K562 (cell line): ENCODE measurements at regions not wholly inside any gene's neighbourhood (a gene's known extent, or its start where the extent isn't known, plus 50 kb on each side); places are given as distances from the start of the nearest gene placed in this dataset.
A peak's percentile ranks its signal among the peaks of the same experiment; 100 is the strongest.

Experiments
- ATAC-seq: fragments of 200-7000 bp; cut with Tn5 transposase; 3 replicates; pipeline ENCODE4 v1.9.1; 2020; ENCODE audit warnings: moderate library complexity
- BruUV-seq: library from RNA; stranded (reverse); fragments of 400-500 nt; replicated peaks from 2 replicates; lab custom pipeline; 2021; lab: Mats Ljungman, UMichigan
- CTCF ChIA-PET: fragments of 300-600 bp; formaldehyde crosslinking; extraction: SDS; loops from one replicate; lab custom pipeline; 2021; ENCODE audit warnings: low intra/inter-chr PET ratio; lab: Yijun Ruan, JAX
- POLR2A ChIA-PET: fragments of 300-600, 350-650 bp; sonication (Branson Sonifier 250); formaldehyde crosslinking; extraction: SDS; loops from one replicate; lab custom pipeline; 2021; ENCODE audit warnings: antibody characterized with exemption, inconsistent platforms; lab: Yijun Ruan, JAX
- DNase-seq, 4 experiments: peaks; one replicate each; pipeline versions ENCODE4 v3.0.0 to v3.0.0-alpha.2; 2011 to 2018; ENCODE audit warnings: low spot score in 3 of 4, mixed read lengths in 3 of 4; ENCODE audit errors: extremely low read depth in 1 of 4
- FAIRE-seq: peaks from 2 replicates; lab custom pipeline; 2011; peaks lifted over from hg19 to GRCh38; lab: Jason Lieb, UNC
- H2AFZ ChIP-seq: 2 replicates; pipeline ENCODE4 v1.6.0; 2011; ENCODE audit warnings: low read depth, low read length, control low read depth, inconsistent platforms
- H3K27ac ChIP-seq: fragments of 200-600 bp; 3 replicates; pipeline ENCODE4 v1.8.0; 2011; ENCODE audit warnings: low read depth, mild to moderate bottlenecking, control low read depth, inconsistent platforms, low read length, moderate library complexity, mixed read lengths; ENCODE audit errors: extremely low read depth
- H3K27me3 ChIP-seq, 2 experiments: fragments of 300-600 bp in 1 of 2; 2 replicates in 1 of 2; 3 replicates in 1 of 2; pipeline versions ENCODE4 v1.6.0 to v1.8.0; 2011; ENCODE audit warnings: inconsistent platforms in 2 of 2, low read length in 2 of 2, mild to moderate bottlenecking in 1 of 2, mixed read lengths in 1 of 2, moderate library complexity in 1 of 2; ENCODE audit not compliant: control insufficient read depth in 2 of 2, insufficient read depth in 2 of 2
- H3K36me3 ChIP-seq: fragments of 300-600 bp; 3 replicates; pipeline ENCODE4 v1.8.0; 2011; ENCODE audit warnings: mild to moderate bottlenecking, low read length, inconsistent platforms; ENCODE audit not compliant: control insufficient read depth, insufficient read depth
- H3K4me1 ChIP-seq, 2 experiments: fragments of 200-600 bp in 1 of 2; replicated peaks in 1 of 2; 2 replicates in 1 of 2; 3 replicates in 1 of 2; pipeline versions ENCODE4 v1.5.1 to v1.8.0; 2011; ENCODE audit warnings: inconsistent platforms in 2 of 2, low read length in 2 of 2, mild to moderate bottlenecking in 1 of 2, mixed read lengths in 1 of 2, moderate library complexity in 1 of 2; ENCODE audit not compliant: control insufficient read depth in 2 of 2, insufficient read depth in 2 of 2
- H3K4me2 ChIP-seq: 2 replicates; pipeline ENCODE4 v1.6.1; 2011; ENCODE audit warnings: low read length, control low read depth, inconsistent platforms, mixed read lengths; ENCODE audit not compliant: insufficient read depth
- H3K4me3 ChIP-seq: fragments of 200-600 bp; sonication (generic), shearing (Covaris generic); 2 replicates; pipeline ENCODE4 v1.5.1; 2016; ENCODE audit warnings: control low read depth, inconsistent platforms
- H3K79me2 ChIP-seq: fragments of 200-600 bp; 3 replicates; pipeline ENCODE4 v1.8.0; 2011; ENCODE audit warnings: low read length, inconsistent platforms; ENCODE audit not compliant: control insufficient read depth, insufficient read depth
- H3K9ac ChIP-seq, 2 experiments: 2 replicates each; pipeline versions ENCODE4 v1.6.0 to v1.6.1; 2011; ENCODE audit warnings: low read depth in 2 of 2, low read length in 2 of 2, control low read depth in 1 of 2, inconsistent platforms in 1 of 2, mild to moderate bottlenecking in 1 of 2, mixed read lengths in 1 of 2; ENCODE audit not compliant: insufficient read depth in 1 of 2
- H3K9me1 ChIP-seq: one replicate; pipeline ENCODE4 v1.6.0; 2011; ENCODE audit warnings: inconsistent platforms, mild to moderate bottlenecking, low read length, moderate library complexity; ENCODE audit not compliant: control insufficient read depth, insufficient read depth
- H3K9me3 ChIP-seq: replicated peaks from 2 replicates; pipeline ENCODE4 v1.5.1; 2011; ENCODE audit warnings: low read depth, low read length, inconsistent platforms; ENCODE audit not compliant: control insufficient read depth, insufficient read depth
- H4K20me1 ChIP-seq: replicated peaks from 2 replicates; pipeline ENCODE4 v1.6.1; 2011; ENCODE audit warnings: low read length, inconsistent platforms, mixed read lengths; ENCODE audit not compliant: control insufficient read depth, insufficient read depth
- ATF7 ChIP-seq: fragments of 450-650 bp; IDR thresholded peaks from 2 replicates; pipeline ENCODE4 v1.7.1; 2014; ENCODE audit warnings: mild to moderate bottlenecking, moderate library complexity
- C11orf30 ChIP-seq: fragments of 450-650 bp; IDR thresholded peaks from 2 replicates; pipeline ENCODE4 v1.6.1; 2016; ENCODE audit warnings: low read depth, mild to moderate bottlenecking
- MAFF ChIP-seq: IDR thresholded peaks from 2 replicates; pipeline ENCODE4 v1.6.1; 2012; ENCODE audit warnings: low read length, improper control_type of control experiment
- MAFG ChIP-seq: fragments of 450-650 bp; conservative IDR thresholded peaks from 2 replicates; pipeline ENCODE4 v1.6.1; 2016; ENCODE audit warnings: missing genetic modification characterization, missing compliant biosample characterization
- MAFK ChIP-seq: IDR thresholded peaks from 2 replicates; pipeline ENCODE4 v1.6.1; 2011; ENCODE audit warnings: low read length, improper control_type of control experiment
- ZNF316 ChIP-seq: fragments of 450-650 bp; IDR thresholded peaks from 2 replicates; pipeline ENCODE4 v1.6.1; 2016
- ZNF76 ChIP-seq: fragments of 250-450 bp; sonication (Bioruptor Pico); IDR thresholded peaks from 2 replicates; pipeline ENCODE4 v1.4.0; 2020; ENCODE audit warnings: mild to moderate bottlenecking, moderate library complexity, borderline replicate concordance
- WGBS: fragments of 100-300 bp; shearing (Covaris generic); methylation state at CpG from one replicate; pipeline ENCODE4 v1.1.6; 2016; ENCODE audit warnings: low coverage, mixed read lengths; ENCODE audit not compliant: insufficient coverage; ENCODE audit errors: missing lambda C conversion rate; 5-methylcytosine and 5-hydroxymethylcytosine counted together
- in situ Hi-C: fragments of 300-500 bp; cut with MboI; formaldehyde crosslinking; loops from 4 replicates; pipeline ENCODE4 v1.15.0; 2018; ENCODE audit warnings: inconsistent platforms, mixed read lengths
- intact Hi-C: fragments of 100-400 bp; cut with micrococcal nuclease; formaldehyde crosslinking; loops from 2 replicates; pipeline ENCODE4 v1.14.2; 2022
- TF ChIP-seq, protein P1 (sequence below): fragments of 250-450 bp; sonication (Bioruptor Pico); IDR thresholded peaks from 2 replicates; pipeline ENCODE4 v1.6.1; 2021; ENCODE audit warnings: mild to moderate bottlenecking
- TF ChIP-seq, protein P2 (sequence below): fragments of 200-400 bp; formaldehyde crosslinking; IDR thresholded peaks from 2 replicates; pipeline ENCODE4 v1.6.1; 2017; ENCODE audit warnings: mild to moderate bottlenecking, low read depth, low read length, moderate library complexity

DNA sequence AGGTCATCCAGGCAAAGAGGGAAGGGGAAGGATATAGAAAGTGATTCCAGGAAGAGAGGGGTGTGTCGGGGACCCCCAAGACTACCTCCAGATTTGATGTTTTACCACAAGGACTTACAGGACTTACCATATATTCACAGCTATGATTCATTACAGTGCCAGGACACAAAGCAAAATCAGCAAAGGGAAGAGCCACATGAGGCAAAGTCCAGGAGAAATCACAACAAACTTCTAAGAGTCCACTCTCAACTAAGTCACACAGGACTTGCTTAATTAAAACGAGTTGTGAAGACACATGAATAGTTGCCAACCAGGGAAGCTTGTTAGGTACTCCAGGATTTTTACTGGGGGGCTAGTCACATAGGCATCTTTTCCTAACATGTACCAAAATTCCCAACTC lies 217.3 kb downstream of the TTLL7 start:
- DNase-seq: no peak
- Histone ChIP-seq H3K9me1 (no peaks in the 10 kb centered on the region), H3K4me1 (no peaks in the 10 kb centered on the region), H3K36me3 (no peaks in the 10 kb centered on the region), H3K4me2 (no peak overlapping the region), H4K20me1 (no peaks in the 10 kb centered on the region), H3K79me2 (no peaks in the 10 kb centered on the region), H2AFZ (no peak overlapping the region), H3K9ac (no peak overlapping the region), H3K4me3 (no peak overlapping the region), H3K9me3 (no peaks in the 10 kb centered on the region), H3K27ac (no peak overlapping the region), H3K27me3 (no peaks in the 10 kb centered on the region)
- intact Hi-C loops (no loop called here), in situ Hi-C loops (no loop called here)
- ChIA-PET CTCF (no interaction called here), POLR2A (no interaction called here)
- no peak for ATAC-seq
- 0% methylated on average over 2 of the region's 2 CpGs for WGBS
- FAIRE-seq: no peak
- no peak for TF ChIP-seq ATF7
- TF ChIP-seq, protein P1, sequence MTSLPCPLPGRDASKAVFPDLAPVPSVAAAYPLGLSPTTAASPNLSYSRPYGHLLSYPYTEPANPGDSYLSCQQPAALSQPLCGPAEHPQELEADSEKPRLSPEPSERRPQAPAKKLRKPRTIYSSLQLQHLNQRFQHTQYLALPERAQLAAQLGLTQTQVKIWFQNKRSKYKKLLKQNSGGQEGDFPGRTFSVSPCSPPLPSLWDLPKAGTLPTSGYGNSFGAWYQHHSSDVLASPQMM (CRISPR knock-in tag): no peak
- no TSS peak for BruUV-seq

DNA sequence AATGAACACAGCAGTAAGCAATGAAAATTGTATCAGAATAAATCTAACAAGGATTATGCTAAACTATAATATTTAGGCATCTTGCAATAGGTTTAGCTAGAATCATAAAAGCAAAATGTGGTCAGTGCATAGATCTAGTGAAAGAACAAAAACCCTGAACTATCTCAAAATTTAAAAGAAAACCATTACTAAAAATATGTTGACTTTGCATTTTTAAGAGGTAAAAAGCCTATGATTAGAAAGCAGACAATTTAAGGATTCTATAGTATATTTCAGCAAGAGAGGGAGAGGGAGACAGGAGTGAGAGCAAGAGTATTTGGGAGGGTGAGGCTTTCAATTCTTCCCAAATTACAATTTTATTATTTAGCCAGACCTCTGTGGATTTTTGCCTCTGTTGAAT lies 219.4 kb downstream of the TTLL7 start:
- peak; percentile 54 for TF ChIP-seq MAFF
- TF ChIP-seq MAFG (tag): peak; percentile 63
- peak; percentile 83 for TF ChIP-seq ZNF316
- TF ChIP-seq MAFK: peak; percentile 43; the same call in 1 of the 2 replicates
- TF ChIP-seq C11orf30: peak; percentile 64
- TF ChIP-seq, protein P2, sequence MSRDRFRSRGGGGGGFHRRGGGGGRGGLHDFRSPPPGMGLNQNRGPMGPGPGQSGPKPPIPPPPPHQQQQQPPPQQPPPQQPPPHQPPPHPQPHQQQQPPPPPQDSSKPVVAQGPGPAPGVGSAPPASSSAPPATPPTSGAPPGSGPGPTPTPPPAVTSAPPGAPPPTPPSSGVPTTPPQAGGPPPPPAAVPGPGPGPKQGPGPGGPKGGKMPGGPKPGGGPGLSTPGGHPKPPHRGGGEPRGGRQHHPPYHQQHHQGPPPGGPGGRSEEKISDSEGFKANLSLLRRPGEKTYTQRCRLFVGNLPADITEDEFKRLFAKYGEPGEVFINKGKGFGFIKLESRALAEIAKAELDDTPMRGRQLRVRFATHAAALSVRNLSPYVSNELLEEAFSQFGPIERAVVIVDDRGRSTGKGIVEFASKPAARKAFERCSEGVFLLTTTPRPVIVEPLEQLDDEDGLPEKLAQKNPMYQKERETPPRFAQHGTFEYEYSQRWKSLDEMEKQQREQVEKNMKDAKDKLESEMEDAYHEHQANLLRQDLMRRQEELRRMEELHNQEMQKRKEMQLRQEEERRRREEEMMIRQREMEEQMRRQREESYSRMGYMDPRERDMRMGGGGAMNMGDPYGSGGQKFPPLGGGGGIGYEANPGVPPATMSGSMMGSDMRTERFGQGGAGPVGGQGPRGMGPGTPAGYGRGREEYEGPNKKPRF: no peak
- no peak for TF ChIP-seq ZNF76 (CRISPR knock-in tag)
- Histone ChIP-seq H3K4me3 (no peak overlapping the region), H3K79me2 (no peaks in the 10 kb centered on the region), H3K4me1 (no peaks in the 10 kb centered on the region), H2AFZ (no peak overlapping the region), H3K9me1 (no peaks in the 10 kb centered on the region), H4K20me1 (no peaks in the 10 kb centered on the region), H3K27me3 (no peaks in the 10 kb centered on the region), H3K9me3 (no peaks in the 10 kb centered on the region), H3K27ac (no peak overlapping the region), H3K9ac (no peak overlapping the region), H3K4me2 (no peak overlapping the region), H3K36me3 (no peaks in the 10 kb centered on the region)
- intact Hi-C loops (no loop called here), in situ Hi-C loops (no loop called here)
- CTCF ChIA-PET: no interaction called here
- no peak for DNase-seq
- FAIRE-seq: no peak
- BruUV-seq: no TSS peak
- no peak for ATAC-seq
- POLR2A ChIA-PET: no interaction called here
